ENCODE measurements at regions not wholly inside any gene's neighbourhood (a gene's known extent, or its start where the extent isn't known, plus 50 kb on each side); places are given as distances from the start of the nearest gene placed in this dataset.

DNA sequence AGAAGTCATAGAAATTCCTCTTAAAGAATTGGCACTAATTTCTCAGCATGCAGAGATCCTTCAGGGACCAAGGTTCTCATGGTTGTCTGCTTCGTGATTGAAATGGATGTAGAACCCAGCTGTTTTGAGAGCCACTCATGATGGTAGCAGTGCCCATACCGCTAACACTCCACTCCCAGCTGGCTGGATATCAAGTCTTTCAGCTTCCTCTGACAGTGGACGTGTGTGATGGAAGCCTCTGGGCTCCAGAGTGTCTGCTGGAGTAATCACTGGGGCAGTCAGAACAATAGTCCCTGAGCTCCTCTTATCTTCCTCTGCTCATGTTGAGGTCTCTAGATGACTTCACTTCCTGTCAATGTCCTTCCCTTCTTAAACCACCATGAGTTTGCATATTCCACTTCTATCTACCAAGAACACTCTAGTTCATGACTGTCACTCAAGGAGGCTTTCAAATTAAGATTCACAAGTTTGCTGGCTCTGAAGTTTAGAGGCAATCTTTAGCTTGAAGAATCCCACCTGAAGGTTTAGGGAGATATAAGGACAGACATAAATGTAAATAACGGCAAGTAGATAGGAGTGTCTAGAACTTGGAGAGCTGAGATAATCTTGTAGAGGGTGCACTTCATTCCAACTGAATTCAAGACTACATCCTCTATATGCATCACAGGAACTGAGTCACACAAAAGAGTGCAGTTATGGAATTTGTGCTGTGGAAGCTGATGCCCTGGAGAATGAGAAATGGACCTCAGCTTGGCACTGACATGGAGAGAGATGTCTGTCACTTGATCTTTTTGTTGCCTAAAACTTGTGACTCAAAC lies 64.5 kb upstream of the WDR1 start:
- peak; percentile 95 for TF ChIP-seq POLR2A (IDR thresholded peaks at IDR 0.05; ENCODE audit: low read length)
- peak; percentile 85 for TF ChIP-seq GATA1 (IDR thresholded peaks at IDR 0.05; ENCODE audit: low read depth, low read length)
